PC-3 (cell line): ENCODE measurements at regions not wholly inside any gene's neighbourhood (a gene's known extent, or its start where the extent isn't known, plus 50 kb on each side); places are given as distances from the start of the nearest gene placed in this dataset.

ENCODE experiments used
- ATAC-seq: fragments of 200-7000 bp; cut with Tn5 transposase; 2 replicates; pipeline ENCODE4 v1.9.1; 2020; ENCODE audit warnings: mild to moderate bottlenecking, moderate library complexity
- BruUV-seq: library from RNA; stranded (reverse); fragments of 400-500 nt; replicated peaks from 2 replicates; lab custom pipeline; 2021; lab: Mats Ljungman, UMichigan
- CTCF ChIA-PET: fragments of 300-600 bp; sonication (Branson Sonifier 250); formaldehyde crosslinking; loops from one replicate; lab custom pipeline; 2022; ENCODE audit warnings: antibody characterized with exemption; lab: Charles Lee
- POLR2A ChIA-PET: fragments of 300-600 bp; sonication (Branson Sonifier 250); formaldehyde crosslinking; loops from one replicate; lab custom pipeline; 2022; ENCODE audit warnings: antibody characterized with exemption; ENCODE audit not compliant: unreplicated experiment; lab: Charles Lee
- DNase-seq: peaks from one replicate; pipeline ENCODE4 v3.0.0-alpha.2; 2015
- H2AFZ ChIP-seq: fragments of 300-600 bp; sonication (generic); 2 replicates; pipeline ENCODE4 v1.6.0; 2016; ENCODE audit warnings: antibody characterized with exemption, low read length
- H3F3A ChIP-seq: fragments of 300-600 bp; sonication (generic); one replicate; pipeline ENCODE4 v1.6.0; 2017; ENCODE audit warnings: antibody characterized with exemption, low read length, control low read depth, mild to moderate bottlenecking; ENCODE audit not compliant: unreplicated experiment
- H3K27ac ChIP-seq: fragments of 300-600 bp; sonication (generic); 2 replicates; pipeline ENCODE4 v1.5.1; 2016; ENCODE audit warnings: mild to moderate bottlenecking, low read length
- H3K27me3 ChIP-seq: fragments of 300-600 bp; sonication (generic); 2 replicates; pipeline ENCODE4 v1.6.1; 2016; ENCODE audit warnings: low read length, mixed read lengths
- H3K36me3 ChIP-seq: fragments of 300-600 bp; sonication (generic); 2 replicates; pipeline ENCODE4 v1.6.1; 2016; ENCODE audit warnings: low read depth, mixed run types, low read length, mixed read lengths
- H3K4me1 ChIP-seq: fragments of 300-600 bp; sonication (generic); 2 replicates; pipeline ENCODE4 v1.5.1; 2016; ENCODE audit warnings: low read length; ENCODE audit not compliant: insufficient read depth
- H3K4me2 ChIP-seq: fragments of 300-600 bp; sonication (generic); 2 replicates; pipeline ENCODE4 v1.6.0; 2016; ENCODE audit warnings: low read length
- H3K4me3 ChIP-seq: fragments of 300-600 bp; sonication (generic); 2 replicates; pipeline ENCODE4 v1.5.1; 2016; ENCODE audit warnings: mild to moderate bottlenecking, low read length, mixed read lengths
- H3K79me2 ChIP-seq: fragments of 300-600 bp; sonication (generic); 2 replicates; pipeline ENCODE4 v1.6.1; 2017; ENCODE audit warnings: low read length, mixed read lengths
- H3K9ac ChIP-seq: fragments of 300-600 bp; sonication (generic); 2 replicates; pipeline ENCODE4 v1.6.0; 2016; ENCODE audit warnings: mild to moderate bottlenecking, low read length
- H3K9me2 ChIP-seq: fragments of 300-600 bp; sonication (generic); replicated peaks from 2 replicates; pipeline ENCODE4 v1.6.1; 2016; ENCODE audit warnings: mixed run types, low read length, mixed read lengths
- H3K9me3 ChIP-seq: fragments of 300-600 bp; sonication (generic); 2 replicates; pipeline ENCODE4 v1.6.1; 2016; ENCODE audit warnings: low read length, mixed read lengths
- H4K20me1 ChIP-seq: fragments of 300-600 bp; sonication (generic); 2 replicates; pipeline ENCODE4 v1.6.1; 2016; ENCODE audit warnings: low read length, mixed read lengths
- EZH2 ChIP-seq: fragments of 300-600 bp; sonication (generic); IDR thresholded peaks from one replicate; pipeline ENCODE4 v1.6.1; 2017; ENCODE audit warnings: antibody characterized with exemption, mild to moderate bottlenecking, low read length; ENCODE audit not compliant: unreplicated experiment
- EZH2phosphoT487 ChIP-seq: fragments of 300-600 bp; sonication (generic); IDR thresholded peaks from 2 replicates; pipeline ENCODE4 v1.6.1; 2018; ENCODE audit warnings: mild to moderate bottlenecking, antibody characterized with exemption, low read length, borderline replicate concordance
- intact Hi-C: fragments of 100-400 bp; cut with micrococcal nuclease; formaldehyde crosslinking; loops from 2 replicates; pipeline ENCODE4 v1.9.0; 2023
- TF ChIP-seq, protein P1 (sequence below): fragments of 300-600 bp; sonication (generic); conservative IDR thresholded peaks from 2 replicates; pipeline ENCODE4 v1.5.1; 2017; ENCODE audit warnings: antibody characterized with exemption, low read depth, mild to moderate bottlenecking, low read length

DNA sequence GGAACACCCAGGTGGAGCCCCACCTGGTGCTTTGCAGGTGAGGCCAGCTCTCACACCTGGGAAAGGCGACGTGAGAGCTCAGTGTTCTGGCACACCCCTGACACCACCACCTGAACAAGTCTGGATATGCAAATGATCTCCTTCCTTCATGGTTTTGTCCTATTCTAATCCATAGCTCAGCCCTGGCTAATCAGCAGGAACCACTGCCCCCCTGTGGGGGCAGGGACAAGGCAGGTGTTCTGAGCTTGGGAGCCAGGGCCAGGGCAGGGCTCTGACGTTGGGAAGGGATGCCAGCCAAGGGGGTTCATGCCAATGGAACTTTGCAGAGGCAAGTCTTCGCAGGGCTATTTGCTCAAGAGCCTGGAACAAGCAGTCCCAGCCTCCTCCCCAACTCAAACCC, 144.2 kb downstream of the TRIM29 start:
- TF ChIP-seq EZH2 (no peak), EZH2phosphoT487 (no peak)
- Histone ChIP-seq H3K27ac (no peak overlapping the region), H4K20me1 (no peaks in the 10 kb centered on the region), H3K4me2 (no peak overlapping the region), H3K4me3 (no peak overlapping the region), H3K27me3 (peaks cover 75% of the 10 kb centered on the region), H3K9me2 (no peaks in the 10 kb centered on the region), H3F3A (no peaks in the 10 kb centered on the region), H3K36me3 (no peaks in the 10 kb centered on the region), H3K4me1 (no peaks in the 10 kb centered on the region), H2AFZ (no peak overlapping the region), H3K79me2 (no peaks in the 10 kb centered on the region), H3K9me3 (no peaks in the 10 kb centered on the region), H3K9ac (no peak overlapping the region)
- intact Hi-C loops, result no loop called here
- no TSS peak for BruUV-seq
- CTCF ChIA-PET, result no interaction called here
- POLR2A ChIA-PET, result no interaction called here
- DNase-seq, result no peak
- ATAC-seq, result no peak

DNA sequence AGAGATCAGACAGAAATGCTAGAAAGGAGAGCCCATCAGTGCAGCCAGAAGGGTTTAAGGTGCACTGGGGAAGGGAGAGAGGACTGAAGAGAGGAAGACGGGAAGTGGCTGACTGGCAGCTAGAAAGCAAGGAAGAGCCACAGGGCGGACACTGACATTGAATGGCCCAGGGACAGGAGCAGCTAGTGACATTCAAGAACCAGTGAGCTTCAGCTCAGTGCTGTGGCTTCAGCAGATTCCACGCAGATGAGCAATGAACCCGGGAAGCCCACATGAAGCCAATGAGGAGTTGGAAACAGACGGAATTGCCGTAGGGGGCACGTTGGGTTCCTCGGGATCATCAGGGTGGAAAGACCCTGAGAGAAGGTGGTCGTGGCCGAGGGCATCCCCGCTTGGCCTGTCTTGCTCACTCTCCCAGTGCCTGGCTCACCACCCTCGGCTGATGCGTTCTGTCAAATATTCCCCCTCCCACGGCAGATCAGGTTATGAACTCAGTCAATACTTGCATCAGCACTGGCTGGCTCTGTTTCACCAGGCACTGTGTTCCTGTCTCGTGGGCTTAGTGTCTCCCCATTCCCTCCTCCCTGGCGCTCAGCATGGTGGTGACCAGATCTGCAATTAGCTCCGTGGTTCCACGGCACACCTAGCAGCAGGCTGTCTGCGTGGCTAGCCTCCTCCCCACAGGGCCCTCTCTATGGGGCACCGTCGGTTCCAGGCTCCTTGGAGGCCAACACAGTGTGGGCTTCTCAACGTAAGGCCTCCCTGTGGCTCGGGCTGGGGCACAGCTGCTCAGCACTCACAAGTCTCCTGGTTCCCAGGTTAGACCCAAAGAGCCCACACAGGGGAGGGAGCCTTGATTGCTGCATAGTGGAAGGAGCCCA, 145.5 kb downstream of the TRIM29 start:
- ChIA-PET CTCF (no interaction called here), POLR2A (no interaction called here)
- intact Hi-C loops, result no loop called here
- ATAC-seq (no peak), DNase-seq (no peak)
- H4K20me1 ChIP-seq, result no peaks in the 10 kb centered on the region
- BruUV-seq, result no TSS peak
- no peak overlapping the region for H3K9ac ChIP-seq
- H3K4me1 ChIP-seq, result no peaks in the 10 kb centered on the region
- no peak overlapping the region for H2AFZ ChIP-seq
- no peaks in the 10 kb centered on the region for H3K79me2 ChIP-seq
- H3K27ac ChIP-seq, result no peak overlapping the region
- H3K9me3 ChIP-seq, result no peaks in the 10 kb centered on the region
- peaks cover 88% of the 10 kb centered on the region for H3K27me3 ChIP-seq
- H3F3A ChIP-seq, result no peaks in the 10 kb centered on the region
- no peaks in the 10 kb centered on the region for H3K9me2 ChIP-seq
- no peak overlapping the region for H3K4me2 ChIP-seq
- TF ChIP-seq EZH2 (no peak), EZH2phosphoT487 (no peak)
- TF ChIP-seq, protein P1, sequence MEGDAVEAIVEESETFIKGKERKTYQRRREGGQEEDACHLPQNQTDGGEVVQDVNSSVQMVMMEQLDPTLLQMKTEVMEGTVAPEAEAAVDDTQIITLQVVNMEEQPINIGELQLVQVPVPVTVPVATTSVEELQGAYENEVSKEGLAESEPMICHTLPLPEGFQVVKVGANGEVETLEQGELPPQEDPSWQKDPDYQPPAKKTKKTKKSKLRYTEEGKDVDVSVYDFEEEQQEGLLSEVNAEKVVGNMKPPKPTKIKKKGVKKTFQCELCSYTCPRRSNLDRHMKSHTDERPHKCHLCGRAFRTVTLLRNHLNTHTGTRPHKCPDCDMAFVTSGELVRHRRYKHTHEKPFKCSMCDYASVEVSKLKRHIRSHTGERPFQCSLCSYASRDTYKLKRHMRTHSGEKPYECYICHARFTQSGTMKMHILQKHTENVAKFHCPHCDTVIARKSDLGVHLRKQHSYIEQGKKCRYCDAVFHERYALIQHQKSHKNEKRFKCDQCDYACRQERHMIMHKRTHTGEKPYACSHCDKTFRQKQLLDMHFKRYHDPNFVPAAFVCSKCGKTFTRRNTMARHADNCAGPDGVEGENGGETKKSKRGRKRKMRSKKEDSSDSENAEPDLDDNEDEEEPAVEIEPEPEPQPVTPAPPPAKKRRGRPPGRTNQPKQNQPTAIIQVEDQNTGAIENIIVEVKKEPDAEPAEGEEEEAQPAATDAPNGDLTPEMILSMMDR, result no peak
- H3K4me3 ChIP-seq, result no peak overlapping the region
- no peaks in the 10 kb centered on the region for H3K36me3 ChIP-seq

DNA sequence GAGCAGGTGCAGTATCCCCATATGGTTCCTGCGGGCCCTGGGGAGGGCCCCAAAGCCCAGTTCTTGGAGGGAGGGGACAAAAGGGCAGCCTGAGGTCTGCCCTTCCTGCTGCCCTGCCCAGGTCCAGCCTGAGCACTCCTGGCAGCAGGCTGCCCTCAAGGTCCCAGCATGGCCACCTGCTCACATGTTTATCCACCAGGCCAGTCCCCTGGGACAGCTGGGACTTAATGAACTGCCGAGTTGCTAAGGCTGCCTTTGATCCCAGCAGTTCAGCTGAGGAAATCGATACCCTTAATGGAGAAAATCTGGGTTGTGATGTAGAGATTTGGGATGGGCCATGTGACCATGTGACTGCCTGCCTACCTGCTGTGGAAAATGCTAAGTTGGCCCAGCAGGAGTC, 146.2 kb downstream of the TRIM29 start:
- TF ChIP-seq EZH2, result no peak
- TF ChIP-seq, protein P1, result no peak
- no peak for TF ChIP-seq EZH2phosphoT487
- H3F3A ChIP-seq, result no peaks in the 10 kb centered on the region
- H2AFZ ChIP-seq, result no peak overlapping the region
- no peaks in the 10 kb centered on the region for H3K4me1 ChIP-seq
- ATAC-seq, result no peak
- no peaks in the 10 kb centered on the region for H3K36me3 ChIP-seq
- no peak overlapping the region for H3K27ac ChIP-seq
- H3K79me2 ChIP-seq, result no peaks in the 10 kb centered on the region
- CTCF ChIA-PET, result no interaction called here
- H3K27me3 ChIP-seq, result peaks cover 89% of the 10 kb centered on the region
- DNase-seq, result no peak
- H4K20me1 ChIP-seq, result no peaks in the 10 kb centered on the region
- no peak overlapping the region for H3K4me2 ChIP-seq
- BruUV-seq, result no TSS peak
- POLR2A ChIA-PET, result no interaction called here
- intact Hi-C loops, result no loop called here
- no peak overlapping the region for H3K4me3 ChIP-seq
- no peaks in the 10 kb centered on the region for H3K9me3 ChIP-seq
- no peak overlapping the region for H3K9ac ChIP-seq
- no peaks in the 10 kb centered on the region for H3K9me2 ChIP-seq
